Progenitor cell of endocrine pancreas (in vitro differentiated cells): ENCODE measurements at regions not wholly inside any gene's neighbourhood (a gene's known extent, or its start where the extent isn't known, plus 50 kb on each side); places are given as distances from the start of the nearest gene placed in this dataset.

Experiments used
- DNase-seq: peaks from one replicate; pipeline ENCODE4 v3.0.0; 2021; ENCODE audit warnings: low spot score; ENCODE audit not compliant: unreplicated experiment
- H3K27ac Mint-ChIP-seq: 2 replicates; pipeline ENCODE4 v1.8.0; 2021; ENCODE audit warnings: mild to moderate bottlenecking, moderate library complexity, mixed read lengths
- H3K27me3 Mint-ChIP-seq: 2 replicates; pipeline ENCODE4 v1.8.0; 2021; ENCODE audit warnings: mixed read lengths
- H3K36me3 Mint-ChIP-seq: 2 replicates; pipeline ENCODE4 v1.8.0; 2022; ENCODE audit warnings: mixed read lengths; ENCODE audit not compliant: insufficient read depth
- H3K4me1 Mint-ChIP-seq: 2 replicates; pipeline ENCODE4 v1.8.0; 2021; ENCODE audit warnings: low read depth, mixed read lengths
- H3K4me3 Mint-ChIP-seq: 2 replicates; pipeline ENCODE4 v1.8.0; 2021; ENCODE audit warnings: low read depth, mild to moderate bottlenecking, moderate library complexity, mixed read lengths
- H3K9me3 Mint-ChIP-seq: 2 replicates; pipeline ENCODE4 v1.8.0; 2021; ENCODE audit warnings: low read depth, mixed read lengths
- TF ChIP-seq, protein P1 (sequence below): fragments of 200-600 bp; sonication (generic); IDR thresholded peaks from one replicate; pipeline ENCODE4 v1.5.0; 2021; ENCODE audit warnings: antibody characterized with exemption, mild to moderate bottlenecking; ENCODE audit not compliant: unreplicated experiment

DNA sequence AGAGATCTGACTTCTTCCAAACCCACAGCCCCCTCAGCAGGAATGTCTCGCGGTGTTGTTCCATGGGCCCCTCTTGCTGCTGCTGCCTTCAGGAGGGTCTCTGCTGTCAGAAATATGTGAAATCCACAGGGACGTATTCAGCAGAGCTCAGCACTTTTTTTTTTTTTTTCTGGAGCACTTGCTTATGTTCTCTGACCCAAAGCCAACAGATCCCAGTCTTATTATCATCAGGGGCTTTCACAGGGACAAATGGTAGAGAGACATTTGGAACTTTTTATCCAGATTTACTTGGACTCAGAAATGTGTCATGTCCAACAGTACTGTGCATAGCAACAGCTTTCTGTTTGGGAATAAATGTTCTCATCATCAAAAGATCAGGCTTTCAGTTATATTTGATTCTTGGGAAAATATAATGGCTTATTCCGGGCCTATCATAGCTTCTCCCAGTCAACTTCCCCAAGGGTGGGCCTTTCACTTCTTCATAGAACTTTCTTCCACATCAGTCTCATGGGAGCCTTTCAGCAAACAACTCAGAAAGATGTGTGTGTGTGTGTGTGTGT is 332.7 kb downstream of the ZNF536 start:
- no peak overlapping the region for H3K4me3 Mint-ChIP-seq
- no peak for DNase-seq
- no peaks in the 10 kb centered on the region for H3K27me3 Mint-ChIP-seq
- no peak overlapping the region for H3K27ac Mint-ChIP-seq
- no peaks in the 10 kb centered on the region for H3K36me3 Mint-ChIP-seq
- H3K9me3 Mint-ChIP-seq = no peaks in the 10 kb centered on the region
- TF ChIP-seq, protein P1, sequence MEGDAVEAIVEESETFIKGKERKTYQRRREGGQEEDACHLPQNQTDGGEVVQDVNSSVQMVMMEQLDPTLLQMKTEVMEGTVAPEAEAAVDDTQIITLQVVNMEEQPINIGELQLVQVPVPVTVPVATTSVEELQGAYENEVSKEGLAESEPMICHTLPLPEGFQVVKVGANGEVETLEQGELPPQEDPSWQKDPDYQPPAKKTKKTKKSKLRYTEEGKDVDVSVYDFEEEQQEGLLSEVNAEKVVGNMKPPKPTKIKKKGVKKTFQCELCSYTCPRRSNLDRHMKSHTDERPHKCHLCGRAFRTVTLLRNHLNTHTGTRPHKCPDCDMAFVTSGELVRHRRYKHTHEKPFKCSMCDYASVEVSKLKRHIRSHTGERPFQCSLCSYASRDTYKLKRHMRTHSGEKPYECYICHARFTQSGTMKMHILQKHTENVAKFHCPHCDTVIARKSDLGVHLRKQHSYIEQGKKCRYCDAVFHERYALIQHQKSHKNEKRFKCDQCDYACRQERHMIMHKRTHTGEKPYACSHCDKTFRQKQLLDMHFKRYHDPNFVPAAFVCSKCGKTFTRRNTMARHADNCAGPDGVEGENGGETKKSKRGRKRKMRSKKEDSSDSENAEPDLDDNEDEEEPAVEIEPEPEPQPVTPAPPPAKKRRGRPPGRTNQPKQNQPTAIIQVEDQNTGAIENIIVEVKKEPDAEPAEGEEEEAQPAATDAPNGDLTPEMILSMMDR = no peak
- H3K4me1 Mint-ChIP-seq = no peaks in the 10 kb centered on the region

DNA sequence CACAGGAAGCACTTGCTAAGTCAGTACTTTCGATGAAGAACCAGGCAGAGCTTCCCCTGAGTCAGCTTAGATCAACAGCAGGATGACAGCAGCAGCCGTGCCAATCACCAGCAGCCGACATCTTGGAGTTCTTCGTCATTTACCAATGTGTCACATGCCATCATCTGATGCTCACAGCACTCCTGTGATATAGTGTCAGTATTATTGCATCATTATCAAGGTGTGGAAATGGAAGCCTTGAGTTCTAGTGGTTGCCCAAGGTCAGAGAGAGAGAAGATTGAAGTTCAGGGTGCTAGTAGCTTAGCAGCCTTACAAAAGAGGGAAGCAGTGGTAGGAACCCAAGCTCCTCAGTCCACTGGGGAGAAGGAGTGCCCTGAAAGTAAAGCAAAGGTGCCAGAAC is 331.5 kb downstream of the ZNF536 start:
- Mint-ChIP-seq H3K36me3 (no peaks in the 10 kb centered on the region), H3K4me1 (no peaks in the 10 kb centered on the region), H3K4me3 (no peak overlapping the region), H3K27ac (no peak overlapping the region), H3K9me3 (no peaks in the 10 kb centered on the region), H3K27me3 (no peaks in the 10 kb centered on the region)
- no peak for DNase-seq
- TF ChIP-seq, protein P1 = no peak

- Mint-ChIP-seq H3K27me3 (no peaks in the 10 kb centered on the region), H3K27ac (no peak overlapping the region)
Measured at GRCh38 chr19:30701178-30701577, 329.0 kb downstream of the ZNF536 start.

DNA sequence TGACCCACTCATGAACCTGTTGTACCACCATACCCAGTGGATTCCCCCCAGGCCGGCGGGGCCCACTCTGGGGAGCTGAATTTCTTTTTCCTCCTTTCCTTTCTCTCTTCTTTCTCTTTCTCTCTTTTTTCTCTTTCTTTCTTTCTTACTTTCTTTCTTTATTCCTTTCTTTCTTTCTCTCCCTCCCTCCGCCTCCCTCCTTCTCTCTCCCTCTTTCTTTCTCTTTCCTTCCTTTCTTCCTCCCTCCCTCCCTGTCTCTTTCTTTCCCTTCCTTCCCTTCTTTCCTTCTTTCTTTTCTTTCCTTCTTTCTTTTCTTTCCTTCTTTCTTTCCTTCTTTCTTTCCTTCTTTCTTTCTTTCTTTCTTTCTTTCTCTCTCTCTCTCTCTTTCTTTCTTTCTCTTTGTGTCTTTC is 327.7 kb downstream of the ZNF536 start:
- no peak for DNase-seq
- Mint-ChIP-seq H3K27ac (no peak overlapping the region), H3K36me3 (no peaks in the 10 kb centered on the region), H3K4me3 (no peak overlapping the region), H3K4me1 (peaks cover 10% of the 10 kb centered on the region), H3K27me3 (no peaks in the 10 kb centered on the region), H3K9me3 (no peaks in the 10 kb centered on the region)
- TF ChIP-seq, protein P1 = no peak

More at GRCh38 chr19:30701178-30701577, 329.0 kb downstream of the ZNF536 start:
- Mint-ChIP-seq H3K4me1 (peaks cover 6% of the 10 kb centered on the region), H3K9me3 (no peaks in the 10 kb centered on the region), H3K36me3 (no peaks in the 10 kb centered on the region), H3K4me3 (no peak overlapping the region)
- DNase-seq = no peak
- TF ChIP-seq, protein P1 = no peak

GRCh38 chr19:30696514-30696913 is 324.3 kb downstream of the ZNF536 start:
- TF ChIP-seq, protein P1 = peak; percentile 71
- H3K27ac Mint-ChIP-seq = no peak overlapping the region
- peaks cover 26% of the 10 kb centered on the region for H3K27me3 Mint-ChIP-seq
- peak; percentile 51 for DNase-seq
- no peaks in the 10 kb centered on the region for H3K9me3 Mint-ChIP-seq
- no peaks in the 10 kb centered on the region for H3K36me3 Mint-ChIP-seq
- H3K4me1 Mint-ChIP-seq = peaks cover 13% of the 10 kb centered on the region
- H3K4me3 Mint-ChIP-seq = no peak overlapping the region
